ENCODE measurements at regions not wholly inside any gene's neighbourhood (a gene's known extent, or its start where the extent isn't known, plus 50 kb on each side); places are given as distances from the start of the nearest gene placed in this dataset.

DNA sequence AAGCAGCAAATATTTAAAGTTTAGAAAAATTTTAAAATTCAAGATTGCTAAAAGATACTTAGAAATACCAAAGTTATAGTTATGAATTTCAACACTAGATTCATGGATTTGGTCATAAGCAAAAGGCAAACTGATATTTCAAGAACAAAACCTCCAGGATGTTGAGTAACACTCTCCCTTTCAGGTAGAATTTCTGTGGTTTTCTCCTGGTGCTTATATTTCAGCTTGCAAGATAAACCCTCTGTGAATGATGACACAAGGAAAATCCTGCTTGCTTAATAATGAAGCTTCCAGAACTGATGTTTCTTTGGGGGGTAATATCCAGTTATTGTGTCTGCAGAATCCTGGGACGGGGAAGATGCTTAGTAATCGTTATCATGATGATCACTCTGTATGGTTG is 320.3 kb upstream of the EDNRB start:
- TF ChIP-seq, protein P1, sequence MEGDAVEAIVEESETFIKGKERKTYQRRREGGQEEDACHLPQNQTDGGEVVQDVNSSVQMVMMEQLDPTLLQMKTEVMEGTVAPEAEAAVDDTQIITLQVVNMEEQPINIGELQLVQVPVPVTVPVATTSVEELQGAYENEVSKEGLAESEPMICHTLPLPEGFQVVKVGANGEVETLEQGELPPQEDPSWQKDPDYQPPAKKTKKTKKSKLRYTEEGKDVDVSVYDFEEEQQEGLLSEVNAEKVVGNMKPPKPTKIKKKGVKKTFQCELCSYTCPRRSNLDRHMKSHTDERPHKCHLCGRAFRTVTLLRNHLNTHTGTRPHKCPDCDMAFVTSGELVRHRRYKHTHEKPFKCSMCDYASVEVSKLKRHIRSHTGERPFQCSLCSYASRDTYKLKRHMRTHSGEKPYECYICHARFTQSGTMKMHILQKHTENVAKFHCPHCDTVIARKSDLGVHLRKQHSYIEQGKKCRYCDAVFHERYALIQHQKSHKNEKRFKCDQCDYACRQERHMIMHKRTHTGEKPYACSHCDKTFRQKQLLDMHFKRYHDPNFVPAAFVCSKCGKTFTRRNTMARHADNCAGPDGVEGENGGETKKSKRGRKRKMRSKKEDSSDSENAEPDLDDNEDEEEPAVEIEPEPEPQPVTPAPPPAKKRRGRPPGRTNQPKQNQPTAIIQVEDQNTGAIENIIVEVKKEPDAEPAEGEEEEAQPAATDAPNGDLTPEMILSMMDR (IDR thresholded peaks at IDR 0.05; ENCODE audit: low read depth, low read length, poor library complexity, severe bottlenecking) = no peak
- no peak for TF ChIP-seq EZH2phosphoT487 (IDR thresholded peaks at IDR 0.05; ENCODE audit: borderline replicate concordance, low read length)

Measured in DOHH2 (cell line).